G401.6 (cell line): ENCODE measurements at regions not wholly inside any gene's neighbourhood (a gene's known extent, or its start where the extent isn't known, plus 50 kb on each side); places are given as distances from the start of the nearest gene placed in this dataset.

Experiments
- FAIRE-seq: peaks from 2 replicates; lab custom pipeline; 2012; peaks lifted over from hg19 to GRCh38; lab: Jason Lieb, UNC

DNA sequence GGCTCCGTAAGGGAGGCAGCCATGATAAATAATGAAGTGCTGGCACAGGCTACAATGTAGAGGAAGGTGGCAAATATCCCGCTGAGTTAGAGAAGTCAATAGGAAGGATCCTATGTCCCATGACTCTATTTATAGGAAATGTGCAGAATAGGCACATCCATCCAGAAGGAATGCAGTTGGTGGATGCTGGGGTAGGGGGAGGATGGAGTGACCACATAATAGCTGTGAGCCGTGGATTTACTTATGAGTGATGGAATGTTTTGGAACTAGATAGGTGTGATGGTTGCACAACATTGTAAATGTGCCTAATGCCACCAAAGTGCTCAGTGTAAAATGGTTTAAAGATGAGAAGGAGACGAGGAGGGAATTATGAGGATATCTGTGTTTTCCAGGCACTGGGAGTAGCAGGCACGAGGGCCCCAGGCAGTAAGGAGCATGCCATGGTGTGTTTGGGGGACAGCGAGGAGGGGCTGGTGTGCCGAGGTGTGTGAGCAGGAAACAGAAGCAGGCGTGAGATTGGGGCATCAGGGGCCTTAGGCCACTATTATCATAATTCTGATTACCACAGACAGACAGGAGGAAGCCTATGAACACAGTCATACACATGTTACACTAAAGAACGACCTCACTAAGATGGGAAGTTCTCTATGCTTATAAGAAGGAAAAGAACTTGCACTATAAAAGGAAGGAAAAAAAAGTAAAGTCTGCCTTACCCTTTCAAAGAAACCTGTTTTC lies 837.3 kb upstream of the TMEM132C start:
- FAIRE-seq, result no peak

DNA sequence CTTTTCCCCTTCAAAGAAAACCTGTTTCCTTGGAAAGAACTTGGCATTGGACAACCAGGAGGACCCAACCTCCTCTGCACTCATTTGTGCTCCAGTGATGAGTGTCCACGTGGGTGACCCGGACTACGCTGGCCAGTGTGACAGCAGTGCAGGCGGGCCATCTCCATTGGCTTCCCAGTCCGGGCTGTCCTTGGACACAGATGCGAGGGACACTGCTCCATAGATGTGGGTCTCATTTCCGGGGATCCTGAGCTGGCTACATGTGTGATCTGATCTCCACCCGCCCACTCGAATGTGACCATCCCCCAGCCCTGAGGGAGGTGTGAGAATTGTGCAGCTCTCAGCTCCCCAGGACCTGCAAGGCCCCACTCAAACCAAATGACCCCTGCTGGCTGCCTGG lies 836.6 kb upstream of the TMEM132C start:
- no peak for FAIRE-seq

DNA sequence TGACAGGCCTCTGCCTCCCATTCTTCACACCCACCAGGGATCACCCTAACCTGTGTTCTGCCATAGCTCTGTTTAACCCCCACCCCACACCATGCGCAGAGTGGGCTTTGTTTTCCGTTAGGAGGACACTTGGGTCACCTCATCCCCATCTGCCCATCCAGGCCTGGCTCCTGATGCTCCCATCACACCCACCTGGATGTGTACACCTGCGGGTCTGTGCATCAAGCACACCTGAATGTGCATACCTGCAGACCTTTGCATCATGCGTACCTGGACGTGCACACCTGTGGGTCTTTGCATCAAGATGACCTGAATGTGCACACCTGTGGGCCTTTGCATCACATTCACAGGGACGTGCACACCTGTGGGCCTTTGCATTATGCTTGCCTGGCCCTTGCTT lies 835.8 kb upstream of the TMEM132C start:
- no peak for FAIRE-seq

DNA sequence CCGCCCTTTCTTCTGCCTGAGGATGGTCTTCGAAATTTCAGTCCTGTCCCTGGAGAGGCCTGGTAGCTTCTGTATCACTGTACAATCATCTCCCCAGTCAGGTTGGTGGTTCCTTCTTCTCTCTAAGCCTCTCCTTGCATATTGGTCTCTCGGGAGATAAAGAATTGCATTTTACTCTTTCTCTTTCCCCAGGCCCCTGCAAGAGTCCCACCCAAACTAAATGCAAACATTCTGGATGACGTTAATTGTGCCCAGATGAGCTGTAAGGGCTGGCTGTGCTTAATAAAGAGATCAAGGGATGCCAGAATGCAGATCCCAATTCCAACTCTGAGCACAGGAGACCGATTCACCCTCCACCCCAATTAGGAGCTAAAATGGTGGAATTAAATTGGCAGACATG lies 835.4 kb upstream of the TMEM132C start:
- no peak for FAIRE-seq

DNA sequence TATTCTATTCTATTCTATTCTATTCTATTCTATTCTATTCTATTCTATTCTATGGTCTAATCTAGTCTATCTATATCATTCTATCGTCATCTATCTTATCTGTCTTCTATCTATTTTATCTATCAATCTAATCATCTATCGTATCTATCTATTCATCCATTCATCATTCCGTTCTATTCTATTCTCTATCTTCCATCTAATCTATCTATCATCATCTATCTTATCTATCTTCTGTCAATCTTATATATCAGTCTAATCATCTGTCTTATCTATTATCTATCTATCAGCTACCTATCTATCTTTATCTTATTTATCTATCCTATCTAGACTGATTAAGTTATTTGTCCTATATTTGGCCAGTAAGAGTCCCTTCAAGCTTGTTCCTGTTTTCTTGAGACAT lies 831.5 kb upstream of the TMEM132C start:
- no peak for FAIRE-seq

DNA sequence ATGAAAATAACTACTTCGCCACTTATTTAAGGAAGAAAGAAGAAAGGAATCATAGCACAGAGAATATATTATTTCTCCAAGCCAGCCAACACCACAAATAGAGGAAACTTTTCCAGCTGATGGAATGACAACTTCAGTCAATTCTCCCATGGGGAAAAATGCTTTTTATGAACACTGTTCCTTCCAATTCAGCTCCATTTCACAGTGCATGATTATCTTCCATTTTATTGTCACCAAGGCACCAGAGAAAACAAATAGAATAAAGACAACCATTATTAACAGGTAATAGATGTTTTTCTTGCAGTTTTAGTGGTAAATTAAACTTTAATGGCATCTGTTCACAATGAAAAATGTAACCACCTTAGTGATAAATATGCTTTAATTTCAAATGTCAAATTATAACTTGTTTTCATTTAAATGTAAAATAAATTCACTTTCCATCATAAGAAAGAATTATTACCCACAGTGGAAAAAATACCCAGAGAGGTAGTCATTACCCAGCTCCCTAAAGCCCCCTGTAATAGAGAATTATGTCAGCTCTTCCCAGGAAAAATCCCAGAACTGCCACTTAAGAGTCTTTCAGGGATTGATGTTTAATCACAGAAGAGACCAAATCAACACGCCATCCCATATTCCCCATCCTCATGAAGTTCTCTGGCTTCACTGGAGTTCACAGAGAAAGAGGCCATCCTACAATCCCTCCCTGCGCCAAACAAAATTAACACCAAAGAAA lies 828.3 kb upstream of the TMEM132C start:
- FAIRE-seq, result no peak

DNA sequence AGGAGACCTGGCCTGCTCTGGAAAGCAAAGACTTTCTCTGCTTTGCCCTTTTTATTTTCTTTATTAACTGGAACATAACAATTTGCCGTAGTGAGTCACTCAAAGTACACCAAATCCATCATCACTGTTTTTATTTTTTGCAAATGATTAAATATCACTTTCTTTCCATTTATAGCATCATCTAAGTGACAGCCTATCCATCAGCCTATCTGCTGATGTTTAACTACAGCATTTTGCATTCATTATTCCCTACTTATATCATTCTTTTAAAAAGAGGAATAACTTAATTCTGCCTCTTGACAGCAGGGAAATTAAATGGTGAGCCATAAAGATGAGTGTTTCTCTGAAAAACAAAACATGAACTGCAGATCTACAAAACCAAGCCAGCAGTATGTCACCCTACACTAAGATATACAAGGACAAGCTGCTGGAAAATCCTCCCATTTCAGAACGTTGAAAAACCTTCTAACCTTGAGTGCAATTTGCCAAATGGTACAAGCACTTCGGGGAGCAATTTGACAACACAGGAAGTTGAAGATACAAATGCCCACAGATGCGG lies 821.3 kb upstream of the TMEM132C start:
- no peak for FAIRE-seq

DNA sequence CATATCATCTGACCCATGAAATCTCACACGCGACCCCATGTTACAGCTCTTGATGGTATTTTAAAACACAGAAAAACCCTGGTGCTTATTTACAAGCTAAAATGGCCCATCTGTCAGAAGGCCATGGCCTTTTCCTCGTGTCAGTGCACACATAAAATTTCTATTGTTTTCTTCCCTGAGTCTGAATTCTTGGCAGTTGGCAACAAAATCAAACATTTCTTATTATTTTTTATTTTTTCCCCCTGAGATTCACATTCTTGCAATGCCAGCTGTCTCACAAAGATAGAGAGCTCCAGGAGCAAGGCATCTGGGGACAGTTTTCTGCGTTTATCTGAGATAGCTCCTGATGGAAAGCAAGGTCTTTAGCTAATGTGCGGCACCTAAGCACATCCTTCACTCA lies 818.1 kb upstream of the TMEM132C start:
- FAIRE-seq, result no peak

DNA sequence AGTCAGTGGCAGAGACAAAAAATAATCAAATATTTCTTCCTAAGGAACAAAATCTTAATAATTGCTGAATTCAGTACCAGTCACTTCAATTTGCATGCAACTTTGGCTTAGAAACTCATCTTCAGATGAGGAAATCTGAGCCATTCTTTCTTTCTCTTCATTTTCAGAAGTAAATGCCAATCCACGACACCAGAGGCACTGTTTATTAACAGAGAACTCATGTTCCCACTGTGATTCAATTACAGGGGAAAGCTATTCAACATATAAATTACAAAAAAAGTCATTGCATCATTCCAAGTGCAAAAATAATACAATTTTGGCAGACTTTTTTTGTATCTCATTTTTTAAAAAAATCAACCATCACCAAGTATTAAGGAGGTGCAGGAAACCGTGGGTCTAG lies 816.1 kb upstream of the TMEM132C start:
- no peak for FAIRE-seq

DNA sequence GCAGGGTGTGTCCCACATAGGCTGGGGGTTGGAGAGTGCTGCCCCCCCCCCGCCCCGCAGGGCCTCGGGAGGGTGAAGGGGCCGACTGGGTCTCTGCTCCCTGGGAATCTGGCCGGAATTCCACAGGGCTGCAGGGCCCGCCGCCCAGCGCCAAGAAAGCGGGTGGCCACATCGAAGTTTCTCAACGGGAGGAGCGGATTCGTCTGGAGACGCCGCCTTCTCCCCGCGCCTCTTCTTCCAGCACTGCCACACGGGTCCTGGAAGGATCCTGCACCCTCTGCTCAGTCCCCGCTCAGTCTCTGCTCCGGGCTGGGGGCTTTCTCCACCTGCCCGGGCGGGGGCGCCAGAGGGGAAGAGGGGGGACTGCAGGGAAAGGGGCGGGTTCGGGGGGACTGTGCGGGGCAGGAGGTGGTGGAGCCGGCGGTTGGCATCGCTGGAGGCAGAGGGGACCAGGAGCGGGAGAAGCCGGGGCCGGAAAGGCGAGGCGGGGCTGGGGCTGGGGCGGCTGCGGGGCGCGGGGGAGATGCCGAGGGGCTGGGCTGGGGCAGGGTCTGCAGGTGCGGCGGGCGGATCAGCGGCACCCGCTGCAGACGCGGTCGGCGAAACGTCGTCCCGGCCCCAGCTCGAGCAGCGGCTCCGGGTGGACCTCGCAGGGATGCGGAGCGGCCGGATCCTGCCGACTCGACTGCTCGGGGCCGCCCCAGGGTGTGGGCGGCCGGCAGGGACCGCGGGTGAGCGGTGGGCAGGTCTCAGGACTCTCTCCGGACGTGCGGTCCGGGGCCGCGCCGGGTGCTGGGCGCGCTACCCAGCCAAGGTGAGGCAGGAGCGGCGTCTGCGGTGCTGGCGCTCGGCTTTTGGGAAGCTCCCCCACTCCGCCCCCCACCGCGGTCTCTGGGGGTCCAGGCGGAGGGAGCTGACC lies 811.4 kb upstream of the TMEM132C start:
- no peak for FAIRE-seq

DNA sequence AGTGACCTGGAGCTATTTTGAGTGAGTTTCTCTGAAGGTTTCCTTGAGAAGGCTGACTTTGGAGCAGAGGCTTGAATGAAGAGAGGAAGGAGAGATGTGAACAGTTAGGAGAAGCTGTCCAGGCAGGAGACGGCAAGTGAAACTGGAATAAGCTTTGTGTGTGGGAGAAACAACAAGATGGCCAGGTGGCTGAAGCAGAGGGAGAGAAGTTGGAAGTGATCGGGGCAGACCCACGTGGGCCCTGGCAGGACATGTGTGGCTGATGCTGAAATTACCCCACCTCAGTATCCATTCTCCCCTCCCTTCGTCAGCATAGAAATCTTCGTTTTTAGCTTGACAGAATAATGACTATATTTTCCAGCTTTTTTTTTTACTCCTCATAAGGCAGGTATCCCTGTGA lies 809.2 kb upstream of the TMEM132C start:
- no peak for FAIRE-seq

DNA sequence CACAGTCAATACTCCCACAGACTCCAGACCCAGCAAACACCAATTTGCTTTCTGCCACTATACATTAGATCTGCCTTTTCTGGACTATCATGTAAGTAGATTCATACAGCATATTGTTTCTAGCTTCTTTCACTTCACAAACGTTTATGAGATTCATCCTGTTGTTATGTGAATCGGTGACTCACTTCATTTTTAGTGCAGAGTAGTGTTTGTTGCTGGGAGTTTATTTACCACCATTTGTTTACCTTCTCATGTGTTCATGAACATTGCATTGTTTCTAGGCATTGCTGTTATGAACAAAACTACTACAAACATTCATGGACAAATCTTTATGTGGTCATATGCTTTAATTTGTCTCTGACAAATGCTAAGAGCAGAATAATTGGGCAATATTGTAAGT lies 807.8 kb upstream of the TMEM132C start:
- no peak for FAIRE-seq

DNA sequence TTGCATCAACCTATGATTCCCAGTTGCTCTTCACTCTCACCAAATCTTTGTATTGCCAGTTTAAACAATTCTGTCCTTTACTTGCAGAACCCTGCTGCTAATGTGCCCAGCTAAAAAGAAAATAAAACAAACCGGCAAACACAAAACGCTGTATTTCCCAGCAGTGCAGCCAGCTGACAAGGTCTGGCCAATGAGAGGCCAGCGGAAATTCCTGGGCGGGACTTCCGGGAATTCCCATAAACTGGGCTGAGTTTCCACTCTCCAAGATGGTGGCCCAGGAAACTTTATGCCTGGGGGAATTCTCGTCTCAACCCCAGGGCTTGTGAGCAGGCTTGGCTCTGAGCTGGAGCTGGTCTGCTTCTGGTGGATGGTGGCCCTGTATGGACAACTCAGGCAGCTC lies 807.3 kb upstream of the TMEM132C start:
- FAIRE-seq, result no peak

DNA sequence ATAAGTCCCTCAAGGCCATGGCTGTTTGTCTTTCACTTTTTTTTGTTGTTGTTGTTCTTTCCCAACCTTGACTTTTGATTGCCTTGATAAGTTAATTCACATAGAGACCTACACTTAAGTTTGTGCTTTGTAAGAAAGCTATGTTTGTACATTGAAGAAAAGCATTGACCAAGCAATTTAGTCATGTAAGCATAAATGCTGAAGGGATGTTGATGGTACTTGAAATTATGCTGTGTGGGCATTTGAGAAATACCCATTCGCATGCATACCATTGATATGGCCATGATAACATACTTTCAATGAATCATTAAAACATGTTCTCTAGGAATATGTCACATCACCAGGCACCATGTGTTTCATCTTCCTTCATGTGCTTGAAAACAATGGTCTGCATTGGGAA lies 803.7 kb upstream of the TMEM132C start:
- FAIRE-seq, result no peak

DNA sequence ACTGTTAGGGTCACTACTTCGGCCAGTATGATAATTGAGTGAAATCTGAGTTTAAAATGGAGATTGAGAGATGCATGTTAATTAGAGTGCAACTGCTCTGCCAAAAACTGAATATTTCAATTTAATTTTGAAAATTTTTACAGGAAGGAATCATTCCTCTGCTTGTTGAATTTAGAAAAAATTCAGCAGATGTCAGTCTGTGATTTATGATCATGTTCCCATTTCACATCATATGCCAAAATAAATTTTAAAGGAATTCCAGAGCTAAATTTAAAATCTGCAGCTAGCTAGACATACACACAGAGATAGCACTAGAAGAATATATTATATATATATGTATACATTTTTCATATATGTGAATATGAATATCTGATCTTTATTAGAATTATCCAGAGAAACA lies 797.6 kb upstream of the TMEM132C start:
- no peak for FAIRE-seq

DNA sequence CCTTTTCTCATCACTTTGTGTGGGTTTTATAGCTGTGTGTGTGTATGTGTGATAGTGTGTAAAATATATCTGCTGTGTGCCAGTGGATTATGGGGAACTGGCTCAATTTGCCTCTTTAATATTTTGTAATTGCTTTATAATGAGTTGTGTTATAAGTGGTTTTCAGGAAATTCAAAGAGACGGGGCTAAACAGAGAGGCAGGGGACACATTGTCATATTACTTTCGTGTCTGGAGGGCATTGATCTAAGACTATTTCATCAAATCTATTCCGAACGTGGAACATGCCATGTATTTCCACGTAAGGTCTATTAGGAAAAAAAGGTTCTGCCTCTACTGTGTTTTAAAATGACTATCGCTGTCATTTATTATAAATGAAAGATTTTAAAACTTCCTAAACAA lies 793.2 kb upstream of the TMEM132C start:
- no peak for FAIRE-seq

DNA sequence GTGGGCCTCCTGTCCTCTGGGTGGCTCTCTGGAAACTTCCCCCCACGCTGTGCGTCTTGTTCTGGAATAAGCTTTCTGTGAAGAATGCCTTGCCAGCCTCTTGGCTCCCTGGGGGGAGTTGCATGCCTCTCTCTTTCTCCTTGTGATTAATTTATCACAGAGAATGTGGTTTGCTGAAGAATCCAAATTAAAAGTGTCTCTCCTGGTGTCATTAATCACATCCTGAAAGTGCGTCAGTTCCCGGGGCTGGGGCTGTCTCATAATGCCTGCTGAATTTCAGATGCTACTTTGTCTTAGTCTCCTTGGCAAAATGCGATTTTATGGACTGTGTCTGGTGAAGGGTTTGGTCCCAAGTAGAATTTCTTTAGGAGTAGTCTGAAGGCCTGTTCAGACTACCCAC lies 787.7 kb upstream of the TMEM132C start:
- FAIRE-seq, result no peak

DNA sequence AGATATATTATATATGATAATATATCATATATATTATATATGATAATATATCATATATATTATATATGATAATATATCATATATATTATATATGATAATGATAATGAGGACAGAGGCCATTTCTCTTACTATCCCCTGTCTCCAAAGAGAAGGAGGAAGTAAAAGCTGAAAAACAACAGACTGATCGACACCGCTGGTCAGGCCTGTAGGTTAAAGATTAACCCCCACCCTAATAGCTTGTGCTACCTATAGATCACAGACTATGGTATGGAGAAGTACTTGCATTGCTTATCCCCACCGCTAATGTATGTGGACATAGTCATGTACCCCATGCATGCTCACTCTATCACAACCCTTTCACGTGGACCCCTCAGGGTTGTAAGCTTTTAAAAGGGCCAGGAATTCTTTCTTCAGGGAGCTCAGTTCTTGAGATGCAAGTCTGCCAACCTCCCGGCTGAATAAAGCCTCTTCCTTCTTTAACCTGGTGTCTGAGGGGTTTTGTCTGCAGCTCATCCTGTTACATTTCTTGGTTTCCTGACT lies 786.1 kb upstream of the TMEM132C start:
- peak; percentile 100 for FAIRE-seq

DNA sequence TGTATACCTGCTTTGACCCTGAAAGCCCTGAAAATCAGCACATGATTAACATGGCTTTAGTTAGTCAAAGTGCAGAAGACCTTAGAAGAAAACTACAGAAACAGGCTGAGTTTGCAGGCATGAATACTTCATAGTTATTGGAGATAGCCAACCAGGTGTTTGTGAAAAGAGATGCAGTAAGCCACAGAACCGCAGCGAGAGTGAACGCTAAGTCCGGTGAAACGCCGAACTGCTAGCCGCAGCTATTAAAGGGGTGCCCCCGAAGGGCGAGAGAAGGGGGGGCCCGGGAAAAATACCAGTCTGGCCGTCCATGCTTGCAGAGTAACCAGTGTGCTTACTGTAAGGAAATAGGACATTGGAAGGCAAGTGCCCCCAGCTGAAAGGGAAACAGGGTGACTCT lies 784.0 kb upstream of the TMEM132C start:
- FAIRE-seq, result no peak

DNA sequence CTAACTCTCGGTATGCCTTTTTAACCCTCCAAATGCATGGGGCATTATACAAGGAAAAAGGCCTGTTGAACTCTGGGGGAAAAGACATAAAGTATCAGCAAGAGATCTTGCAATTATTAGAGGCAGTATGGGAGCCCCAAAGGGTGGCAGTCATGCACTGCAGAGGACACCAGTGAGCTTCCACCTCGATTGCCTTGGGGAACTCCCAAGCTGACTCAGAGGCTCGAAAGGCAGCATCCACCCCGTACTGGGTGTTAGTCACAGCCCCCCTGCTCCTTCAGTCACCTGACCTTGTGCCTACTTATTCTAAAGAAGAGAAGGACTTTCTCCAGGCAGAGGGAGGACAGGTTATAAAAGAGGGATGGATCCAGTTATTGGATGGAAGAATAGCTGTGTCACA lies 781.4 kb upstream of the TMEM132C start:
- no peak for FAIRE-seq

DNA sequence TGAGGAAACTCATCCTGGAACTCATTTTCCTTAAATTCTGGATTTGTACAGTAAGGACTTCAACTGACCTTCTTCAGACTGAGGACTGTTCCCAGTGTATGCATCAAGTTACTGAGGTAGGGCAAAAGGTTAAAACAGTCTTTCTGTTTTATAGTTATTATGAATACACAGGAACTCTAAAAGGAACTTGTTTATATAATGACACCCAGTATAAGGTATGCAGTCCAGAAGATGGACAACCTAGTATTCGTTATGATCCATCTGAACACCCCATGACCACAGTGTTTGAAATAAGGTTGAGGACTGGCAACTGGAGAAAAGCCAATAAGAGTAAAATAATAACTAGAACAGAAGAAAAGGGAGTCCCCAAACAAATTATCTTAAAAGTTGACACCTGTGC lies 779.9 kb upstream of the TMEM132C start:
- no peak for FAIRE-seq

DNA sequence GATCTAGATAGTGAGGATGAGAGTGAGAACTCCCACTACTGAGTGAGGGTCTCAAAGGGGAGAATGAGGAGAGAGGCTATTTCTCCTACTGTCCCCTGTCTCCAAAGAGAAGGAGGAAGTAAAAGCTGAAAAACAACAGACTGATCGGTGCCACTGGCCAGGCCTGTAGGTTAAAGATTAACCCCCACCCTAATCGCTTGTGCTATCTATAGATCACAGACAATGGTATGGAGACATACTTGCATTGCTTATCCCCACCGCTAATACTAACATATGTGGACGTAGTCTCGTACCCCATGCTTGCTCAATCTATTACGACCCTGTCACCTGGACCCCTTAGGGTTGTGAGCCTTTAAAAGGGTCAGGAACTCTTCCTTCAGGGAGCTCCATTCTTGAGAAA lies 777.9 kb upstream of the TMEM132C start:
- FAIRE-seq, result no peak
